Uterus (tissue), 3 donors: ENCODE measurements at regions not wholly inside any gene's neighbourhood (a gene's known extent, or its start where the extent isn't known, plus 50 kb on each side); places are given as distances from the start of the nearest gene placed in this dataset.

Source experiments
- DNase-seq, 2 donors: peaks; one replicate each; pipeline ENCODE4 v3.0.0-alpha.2; 2019 to 2020
- H3K27ac ChIP-seq, 2 donors: fragments of 200-600 bp; sonication (generic); 1 replicate in 1 of 2; 2 replicates in 1 of 2; pipeline ENCODE4 v1.5.1; 2016 to 2018
- H3K27me3 ChIP-seq, 2 donors: fragments of 200-600 bp; sonication (generic); one replicate each; pipeline ENCODE4 v1.5.1; 2018 to 2019; ENCODE audit warnings: control low read depth in 1 of 2
- H3K36me3 ChIP-seq, 2 donors: fragments of 200-600 bp; sonication (generic); one replicate each; pipeline ENCODE4 v1.5.1; 2019; ENCODE audit warnings: control low read depth in 1 of 2
- H3K4me1 ChIP-seq, 2 donors: fragments of 200-600 bp; sonication (generic); one replicate each; pipeline ENCODE4 v1.5.1; 2018 to 2019; ENCODE audit warnings: control low read depth in 1 of 2
- H3K4me3 ChIP-seq, 2 donors: fragments of 200-600 bp; sonication (generic); 1 replicate in 1 of 2; 2 replicates in 1 of 2; pipeline ENCODE4 v1.5.1; 2018 to 2019; ENCODE audit warnings: mild to moderate bottlenecking in 1 of 2
- H3K9me3 ChIP-seq, 2 donors: fragments of 200-600 bp; sonication (generic); one replicate each; pipeline ENCODE4 v1.5.1; 2019; ENCODE audit warnings: control low read depth in 1 of 2
- CTCF ChIP-seq, 4 experiments: fragments of 200-600 bp in 2 of 4; fragments of 450-650 bp in 2 of 4; sonication (generic) in 2 of 4; IDR thresholded peaks; one replicate each; pipeline ENCODE4 v1.5.1; 2016 to 2019; ENCODE audit warnings: antibody characterized with exemption in 4 of 4, mild to moderate bottlenecking in 2 of 4, moderate library complexity in 1 of 4
- POLR2A ChIP-seq, 2 donors: fragments of 450-650 bp; IDR thresholded peaks; one replicate each; pipeline ENCODE4 v1.6.1; 2016; ENCODE audit warnings: antibody characterized with exemption in 2 of 2, mild to moderate bottlenecking in 1 of 2, moderate library complexity in 1 of 2
- intact Hi-C: fragments of 100-400 bp; cut with DNase I; formaldehyde crosslinking; loops from one replicate; pipeline ENCODE4 v1.15.1; 2023; ENCODE audit warnings: low total_unique reads
- donor health status: DM: yes; HTN: yes; CAD: no.

- intact Hi-C loops, result no loop called here
- DNase-seq, result no peak
- TF ChIP-seq POLR2A (IDR thresholded peaks at IDR 0.05) (no peak), CTCF (IDR thresholded peaks at IDR 0.05) (no peak)
- H3K4me3 ChIP-seq, result no peak overlapping the region
- H3K36me3 ChIP-seq, result no peaks in the 10 kb centered on the region
- H3K27ac ChIP-seq, result no peak overlapping the region
- H3K9me3 ChIP-seq, result no peaks in the 10 kb centered on the region
- H3K4me1 ChIP-seq, result no peaks in the 10 kb centered on the region
- H3K27me3 ChIP-seq, result no peaks in the 10 kb centered on the region
Measured at GRCh38 chr20:40323361-40323794, 365.7 kb downstream of the MAFB start.

- no peaks in the 10 kb centered on the region for H3K9me3 ChIP-seq
- TF ChIP-seq CTCF (IDR thresholded peaks at IDR 0.05) (no peak), POLR2A (IDR thresholded peaks at IDR 0.05) (no peak)
- no peak overlapping the region for H3K27ac ChIP-seq
- no peak overlapping the region for H3K4me3 ChIP-seq
- DNase-seq, result no peak
- H3K36me3 ChIP-seq, result no peaks in the 10 kb centered on the region
- H3K27me3 ChIP-seq, result no peaks in the 10 kb centered on the region
- intact Hi-C loops, result no loop called here
- H3K4me1 ChIP-seq, result no peaks in the 10 kb centered on the region
Measured at GRCh38 chr20:40322941-40323340, 366.1 kb downstream of the MAFB start.

GRCh38 chr20:40320517-40321011 lies 368.5 kb downstream of the MAFB start:
- Histone ChIP-seq H3K36me3 (no peaks in the 10 kb centered on the region), H3K9me3 (no peaks in the 10 kb centered on the region), H3K27ac (no peak overlapping the region), H3K4me3 (no peak overlapping the region), H3K27me3 (no peaks in the 10 kb centered on the region), H3K4me1 (no peaks in the 10 kb centered on the region)
- intact Hi-C loops, result no loop called here
- DNase-seq, result no peak
- TF ChIP-seq CTCF (IDR thresholded peaks at IDR 0.05) (no peak), POLR2A (IDR thresholded peaks at IDR 0.05) (no peak)

- Histone ChIP-seq H3K27me3 (no peaks in the 10 kb centered on the region), H3K27ac (no peak overlapping the region), H3K36me3 (no peaks in the 10 kb centered on the region), H3K9me3 (no peaks in the 10 kb centered on the region), H3K4me1 (no peaks in the 10 kb centered on the region), H3K4me3 (no peak overlapping the region)
- intact Hi-C loops, result no loop called here
- no peak for TF ChIP-seq CTCF (IDR thresholded peaks at IDR 0.05)
- TF ChIP-seq POLR2A (IDR thresholded peaks at IDR 0.05), result no peak
- no peak for DNase-seq
Measured at GRCh38 chr20:40319741-40320516, 369.1 kb downstream of the MAFB start.

- Histone ChIP-seq H3K27me3 (no peaks in the 10 kb centered on the region), H3K36me3 (no peaks in the 10 kb centered on the region), H3K9me3 (no peaks in the 10 kb centered on the region), H3K27ac (no peak overlapping the region), H3K4me1 (no peaks in the 10 kb centered on the region), H3K4me3 (no peak overlapping the region)
- TF ChIP-seq POLR2A (IDR thresholded peaks at IDR 0.05), result no peak
- no peak for TF ChIP-seq CTCF (IDR thresholded peaks at IDR 0.05)
- intact Hi-C loops, result no loop called here
- no peak for DNase-seq
Measured at GRCh38 chr20:40319056-40319455, 370.0 kb downstream of the MAFB start.
